GM12891 (cell line): ENCODE measurements at regions not wholly inside any gene's neighbourhood (a gene's known extent, or its start where the extent isn't known, plus 50 kb on each side); places are given as distances from the start of the nearest gene placed in this dataset.

ENCODE experiments used
- DNase-seq: peaks from one replicate; pipeline ENCODE4 v3.0.0; 2011; ENCODE audit warnings: low spot score; ENCODE audit not compliant: insufficient read length
- FAIRE-seq: peaks from 2 replicates; lab custom pipeline; 2011; peaks lifted over from hg19 to GRCh38; lab: Jason Lieb, UNC
- PAX5 ChIP-seq: IDR thresholded peaks from 2 replicates; pipeline ENCODE4 v1.6.1; 2011; ENCODE audit warnings: low read length, moderate library complexity, mild to moderate bottlenecking; ENCODE audit not compliant: insufficient read depth, severe bottlenecking
- POLR2A ChIP-seq: IDR thresholded peaks from 2 replicates; pipeline ENCODE4 v1.6.1; 2011; ENCODE audit warnings: low read depth, low read length, control low read depth
- POLR2AphosphoS5 ChIP-seq: IDR thresholded peaks from 2 replicates; pipeline ENCODE4 v1.6.1; 2011; ENCODE audit warnings: low read depth, low read length, control low read depth
- POU2F2 ChIP-seq: IDR thresholded peaks from 2 replicates; pipeline ENCODE4 v1.6.1; 2011; ENCODE audit warnings: low read depth, mild to moderate bottlenecking, control low read depth, low read length, moderate library complexity
- SPI1 ChIP-seq: IDR thresholded peaks from 2 replicates; pipeline ENCODE4 v1.6.1; 2011; ENCODE audit warnings: low read depth, low read length, control low read depth
- TAF1 ChIP-seq: IDR thresholded peaks from 2 replicates; pipeline ENCODE4 v1.6.1; 2011; ENCODE audit warnings: low read depth, low read length, control low read depth

GRCh38 chr13:34467450-34468083, 474.5 kb upstream of the NBEA start:
- DNase-seq = no peak
- no peak for TF ChIP-seq TAF1
- no peak for TF ChIP-seq PAX5
- no peak for FAIRE-seq

- DNase-seq (no peak), FAIRE-seq (no peak)
- no peak for TF ChIP-seq PAX5
- no peak for TF ChIP-seq POU2F2
- TF ChIP-seq SPI1 = no peak
- TF ChIP-seq POLR2A = no peak
- no peak for TF ChIP-seq TAF1
- no peak for TF ChIP-seq POLR2AphosphoS5
Observed at GRCh38 chr13:34469196-34469986, 472.7 kb upstream of the NBEA start.

GRCh38 chr13:34474187-34474868, 467.7 kb upstream of the NBEA start:
- TF ChIP-seq POU2F2 (no peak), PAX5 (no peak), TAF1 (no peak), POLR2A (no peak), SPI1 (no peak), POLR2AphosphoS5 (no peak)
- FAIRE-seq (no peak), DNase-seq (no peak)

GRCh38 chr13:34478376-34478775, 463.7 kb upstream of the NBEA start:
- DNase-seq (no peak), FAIRE-seq (no peak)
- TF ChIP-seq SPI1 = no peak

GRCh38 chr13:34502011-34502410, 440.1 kb upstream of the NBEA start:
- FAIRE-seq = no peak
- DNase-seq = no peak
- no peak for TF ChIP-seq SPI1
- no peak for TF ChIP-seq PAX5
- no peak for TF ChIP-seq TAF1
- TF ChIP-seq POLR2A = no peak
- TF ChIP-seq POLR2AphosphoS5 = no peak
- no peak for TF ChIP-seq POU2F2

- FAIRE-seq = no peak
- no peak for TF ChIP-seq PAX5
- no peak for TF ChIP-seq TAF1
- TF ChIP-seq POLR2A = no peak
- TF ChIP-seq SPI1 = no peak
- no peak for TF ChIP-seq POU2F2
- no peak for TF ChIP-seq POLR2AphosphoS5
- DNase-seq = no peak
Observed at GRCh38 chr13:34502621-34503020, 439.4 kb upstream of the NBEA start.

- DNase-seq (no peak), FAIRE-seq (no peak)
- no peak for TF ChIP-seq POLR2AphosphoS5
- TF ChIP-seq POU2F2 = no peak
- TF ChIP-seq SPI1 = no peak
- no peak for TF ChIP-seq TAF1
- TF ChIP-seq POLR2A = no peak
- TF ChIP-seq PAX5 = no peak
Observed at GRCh38 chr13:34506796-34507195, 435.3 kb upstream of the NBEA start.

- FAIRE-seq = no peak
- TF ChIP-seq POU2F2 (no peak), PAX5 (no peak), POLR2AphosphoS5 (no peak), TAF1 (no peak), SPI1 (no peak), POLR2A (no peak)
- no peak for DNase-seq
Observed at GRCh38 chr13:34507630-34508029, 434.4 kb upstream of the NBEA start.

- DNase-seq = no peak
- no peak for TF ChIP-seq SPI1
- no peak for FAIRE-seq
Observed at GRCh38 chr13:34512817-34513216, 429.3 kb upstream of the NBEA start.

- no peak for FAIRE-seq
- no peak for TF ChIP-seq POLR2AphosphoS5
- TF ChIP-seq POU2F2 = no peak
- no peak for TF ChIP-seq PAX5
- no peak for TF ChIP-seq TAF1
- TF ChIP-seq POLR2A = no peak
- TF ChIP-seq SPI1 = no peak
- no peak for DNase-seq
Observed at GRCh38 chr13:34513526-34513925, 428.5 kb upstream of the NBEA start.
